Fibroblast of skin of abdomen (primary cell): ENCODE measurements at regions not wholly inside any gene's neighbourhood (a gene's known extent, or its start where the extent isn't known, plus 50 kb on each side); places are given as distances from the start of the nearest gene placed in this dataset.

Experiments
- DNase-seq: peaks from one replicate; pipeline ENCODE4 v3.0.0-alpha.2; 2013

- peak; percentile 98 for DNase-seq
Measured at GRCh38 chr2:111698743-111699554, 185.0 kb downstream of the ANAPC1 start.

GRCh38 chr2:111701266-111701665 is 182.7 kb downstream of the ANAPC1 start:
- no peak for DNase-seq

- DNase-seq: no peak
Measured at GRCh38 chr2:111701798-111702118, 182.2 kb downstream of the ANAPC1 start.

- peak; percentile 51 for DNase-seq
Measured at GRCh38 chr2:111702119-111702803, 181.7 kb downstream of the ANAPC1 start.

GRCh38 chr2:111702804-111703196 is 181.2 kb downstream of the ANAPC1 start:
- DNase-seq: no peak

- no peak for DNase-seq
Measured at GRCh38 chr2:111703759-111704158, 180.2 kb downstream of the ANAPC1 start.

GRCh38 chr2:111704246-111704645 is 179.7 kb downstream of the ANAPC1 start:
- DNase-seq: peak; percentile 22

- no peak for DNase-seq
Measured at GRCh38 chr2:111705239-111705638, 178.8 kb downstream of the ANAPC1 start.

- DNase-seq: peak; percentile 67
Measured at GRCh38 chr2:111705711-111706336, 178.2 kb downstream of the ANAPC1 start.

- no peak for DNase-seq
Measured at GRCh38 chr2:111706481-111707001, 177.5 kb downstream of the ANAPC1 start.

- DNase-seq: no peak
Measured at GRCh38 chr2:111707700-111708099, 176.3 kb downstream of the ANAPC1 start.

- no peak for DNase-seq
Measured at GRCh38 chr2:111708476-111709180, 175.4 kb downstream of the ANAPC1 start.

- DNase-seq: no peak
Measured at GRCh38 chr2:111709321-111709720, 174.7 kb downstream of the ANAPC1 start.

- no peak for DNase-seq
Measured at GRCh38 chr2:111710085-111710484, 173.9 kb downstream of the ANAPC1 start.

GRCh38 chr2:111710613-111711012 is 173.4 kb downstream of the ANAPC1 start:
- DNase-seq: no peak

GRCh38 chr2:111711270-111711669 is 172.7 kb downstream of the ANAPC1 start:
- no peak for DNase-seq

GRCh38 chr2:111712361-111712760 is 171.6 kb downstream of the ANAPC1 start:
- DNase-seq: no peak

- no peak for DNase-seq
Measured at GRCh38 chr2:111712940-111713515, 171.0 kb downstream of the ANAPC1 start.

- DNase-seq: no peak
Measured at GRCh38 chr2:111715987-111716904, 167.7 kb downstream of the ANAPC1 start.

GRCh38 chr2:111716905-111717775 is 166.9 kb downstream of the ANAPC1 start:
- DNase-seq: no peak
